ENCODE measurements at regions not wholly inside any gene's neighbourhood (a gene's known extent, or its start where the extent isn't known, plus 50 kb on each side); places are given as distances from the start of the nearest gene placed in this dataset.

DNA sequence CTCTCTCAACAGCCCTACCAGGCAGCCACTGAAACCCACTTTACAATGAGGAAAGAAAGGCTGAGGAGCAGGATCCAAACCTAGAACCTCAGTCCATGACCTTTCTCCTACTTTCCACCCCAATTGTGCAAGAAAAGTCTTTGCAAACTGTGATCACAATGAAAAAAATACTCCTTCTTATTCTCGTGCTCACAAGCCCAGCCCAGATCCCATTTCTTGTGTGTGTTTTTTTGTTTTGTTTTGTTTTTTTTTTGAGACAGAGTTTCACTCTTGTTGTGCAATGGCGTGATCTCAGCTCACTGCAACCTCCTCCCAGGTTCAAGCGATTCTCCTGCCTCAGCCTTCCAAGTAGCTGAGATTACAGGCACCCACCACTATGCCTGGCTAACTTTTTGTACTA is 97.7 kb downstream of the CRYAA start:
- H3K36me3 ChIP-seq = no peaks in the 10 kb centered on the region
- 65 to 69% methylated on average over 3 of the region's 3 CpGs for WGBS, 2 donors
- no peaks in the 10 kb centered on the region for H3K4me1 ChIP-seq
- H3K27me3 ChIP-seq = no peaks in the 10 kb centered on the region
- DNase-seq (no peak), ATAC-seq (ENCODE audit: low FRiP score in 2 of 2) (peak in 1 of 2 donors; percentile 49)
- TF ChIP-seq POLR2A (IDR thresholded peaks at IDR 0.05) = no peak
- no peak for TF ChIP-seq CTCF (IDR thresholded peaks at IDR 0.05)
- no peak for TF ChIP-seq EP300 (IDR thresholded peaks at IDR 0.05)
- H3K9me3 ChIP-seq = no peaks in the 10 kb centered on the region
- H3K4me3 ChIP-seq = no peak overlapping the region
- no peak overlapping the region for H3K27ac ChIP-seq

DNA sequence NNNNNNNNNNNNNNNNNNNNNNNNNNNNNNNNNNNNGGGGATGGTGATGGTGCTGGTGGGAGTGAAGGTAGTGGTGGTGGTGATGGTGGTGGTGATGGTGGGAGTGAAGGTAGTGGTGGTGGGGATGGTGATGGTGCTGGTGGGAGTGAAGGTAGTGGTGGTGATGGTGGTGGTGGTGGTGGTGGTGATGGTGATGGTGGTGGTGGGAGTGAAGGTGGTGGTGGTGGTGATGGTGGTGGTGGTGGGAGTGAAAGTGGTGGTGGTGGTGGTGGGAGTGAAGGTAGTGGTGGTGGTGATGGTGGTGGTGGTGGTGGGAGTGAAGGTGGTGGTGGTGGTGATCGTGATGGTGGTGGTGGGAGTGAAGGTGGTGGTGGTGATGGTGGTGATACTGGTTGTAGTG is 93.6 kb downstream of the CRYAA start:
- no peak for TF ChIP-seq POLR2AphosphoS5 (IDR thresholded peaks at IDR 0.05)
- TF ChIP-seq CTCF (IDR thresholded peaks at IDR 0.05) = no peak
- no peak for TF ChIP-seq POLR2A (IDR thresholded peaks at IDR 0.05)
- TF ChIP-seq EP300 (IDR thresholded peaks at IDR 0.05) = no peak
- Histone ChIP-seq H3K4me1 (no peaks in the 10 kb centered on the region), H3K9me3 (no peaks in the 10 kb centered on the region), H3K4me3 (no peak overlapping the region), H3K27ac (no peak overlapping the region), H3K36me3 (no peaks in the 10 kb centered on the region), H3K27me3 (no peaks in the 10 kb centered on the region)
- peak; percentile 76 to 98 for ATAC-seq (ENCODE audit: low FRiP score in 2 of 2)
- 70 to 80% methylated on average over 1 of the region's 1 CpG for WGBS, 2 donors
- DNase-seq = no peak
